Stimulated activated naive B cell treated with anti-CD40 and anti-IgM and Interleukin-4, amounts not matched to agents 10 μg/mL and 1 μg/mL and 100 μg/mL, for 72 hours (primary cell): ENCODE measurements at regions not wholly inside any gene's neighbourhood (a gene's known extent, or its start where the extent isn't known, plus 50 kb on each side); places are given as distances from the start of the nearest gene placed in this dataset.

ENCODE experiments used
- ATAC-seq, 2 donors: fragments of 150-1000 bp; cut with Tn5 transposase; replicated peaks; 2 replicates each; pipeline ENCODE4 v1.10.0; 2021; ENCODE audit warnings: moderate library complexity in 1 of 2
- DNase-seq: peaks from one replicate; pipeline ENCODE4 v3.0.0; 2021
- H3K27ac Mint-ChIP-seq: one replicate; pipeline ENCODE4 v1.8.0; 2022; ENCODE audit warnings: mild to moderate bottlenecking, mixed read lengths
- H3K27me3 Mint-ChIP-seq, 2 donors: one replicate each; pipeline ENCODE4 v1.8.0; 2022; ENCODE audit warnings: mixed read lengths in 2 of 2
- H3K36me3 Mint-ChIP-seq, 2 donors: one replicate each; pipeline ENCODE4 v1.8.0; 2022; ENCODE audit warnings: mixed read lengths in 2 of 2, mild to moderate bottlenecking in 1 of 2
- H3K4me1 Mint-ChIP-seq, 2 donors: one replicate each; pipeline ENCODE4 v1.8.0; 2022; ENCODE audit warnings: mixed read lengths in 2 of 2, mild to moderate bottlenecking in 1 of 2
- H3K4me3 Mint-ChIP-seq, 2 donors: one replicate each; pipeline ENCODE4 v1.8.0; 2022; ENCODE audit warnings: mild to moderate bottlenecking in 2 of 2, mixed read lengths in 2 of 2, moderate library complexity in 1 of 2
- H3K9me3 Mint-ChIP-seq, 2 donors: one replicate each; pipeline ENCODE4 v1.8.0; 2022; ENCODE audit warnings: mixed read lengths in 2 of 2, mild to moderate bottlenecking in 1 of 2

DNA sequence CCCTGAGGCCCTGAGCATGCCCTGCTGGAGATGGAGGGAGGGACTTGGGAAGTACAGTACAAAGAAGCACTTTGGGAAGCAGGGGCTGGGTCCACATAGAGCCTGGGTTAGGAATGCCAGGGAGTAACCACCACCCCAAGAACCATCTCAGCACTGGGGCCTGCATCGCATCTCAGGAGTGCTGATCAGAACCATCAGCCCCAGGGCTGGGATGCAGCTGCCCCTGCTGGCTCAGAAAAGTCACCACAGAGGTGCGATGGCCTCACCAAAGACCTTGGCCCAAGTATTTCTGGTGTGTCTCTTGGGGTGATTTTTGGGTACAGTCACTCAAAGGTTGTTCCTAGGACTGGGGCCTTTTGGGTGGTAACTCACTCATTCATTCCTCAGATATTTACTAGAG lies 236.8 kb upstream of the MVB12B start:
- Mint-ChIP-seq H3K27ac (no peak overlapping the region), H3K4me1 (no peaks in the 10 kb centered on the region), H3K36me3 (no peaks in the 10 kb centered on the region), H3K9me3 (no peaks in the 10 kb centered on the region), H3K27me3 (peaks cover 20 to 26% of the 10 kb centered on the region in 2 donors), H3K4me3 (no peak overlapping the region)
- ATAC-seq (no peak), DNase-seq (no peak)

DNA sequence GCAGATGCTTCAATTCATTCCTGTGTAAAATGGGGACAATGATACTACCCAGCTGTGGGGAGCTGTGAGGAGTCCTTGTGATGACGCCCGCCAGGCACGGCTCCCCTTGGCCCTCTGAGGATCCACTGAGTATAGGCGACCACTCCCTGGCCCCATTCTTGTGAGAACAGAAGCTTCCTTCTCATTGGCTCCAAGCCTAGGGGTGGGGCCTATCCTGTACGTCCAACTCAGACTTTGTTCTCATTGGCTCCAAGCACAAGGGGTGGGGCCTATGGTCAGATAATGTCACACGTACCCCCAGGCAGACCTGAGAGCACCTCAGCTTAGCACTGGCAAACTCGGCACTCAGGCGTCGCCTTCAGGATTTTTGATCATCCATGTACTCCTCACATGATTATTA lies 232.9 kb upstream of the MVB12B start:
- no peak overlapping the region for H3K27ac Mint-ChIP-seq
- H3K9me3 Mint-ChIP-seq = no peaks in the 10 kb centered on the region
- H3K4me1 Mint-ChIP-seq = no peaks in the 10 kb centered on the region
- no peak for ATAC-seq
- DNase-seq = no peak
- H3K36me3 Mint-ChIP-seq = no peaks in the 10 kb centered on the region
- H3K27me3 Mint-ChIP-seq = peaks cover 17 to 24% of the 10 kb centered on the region in 2 donors
- H3K4me3 Mint-ChIP-seq = no peak overlapping the region

DNA sequence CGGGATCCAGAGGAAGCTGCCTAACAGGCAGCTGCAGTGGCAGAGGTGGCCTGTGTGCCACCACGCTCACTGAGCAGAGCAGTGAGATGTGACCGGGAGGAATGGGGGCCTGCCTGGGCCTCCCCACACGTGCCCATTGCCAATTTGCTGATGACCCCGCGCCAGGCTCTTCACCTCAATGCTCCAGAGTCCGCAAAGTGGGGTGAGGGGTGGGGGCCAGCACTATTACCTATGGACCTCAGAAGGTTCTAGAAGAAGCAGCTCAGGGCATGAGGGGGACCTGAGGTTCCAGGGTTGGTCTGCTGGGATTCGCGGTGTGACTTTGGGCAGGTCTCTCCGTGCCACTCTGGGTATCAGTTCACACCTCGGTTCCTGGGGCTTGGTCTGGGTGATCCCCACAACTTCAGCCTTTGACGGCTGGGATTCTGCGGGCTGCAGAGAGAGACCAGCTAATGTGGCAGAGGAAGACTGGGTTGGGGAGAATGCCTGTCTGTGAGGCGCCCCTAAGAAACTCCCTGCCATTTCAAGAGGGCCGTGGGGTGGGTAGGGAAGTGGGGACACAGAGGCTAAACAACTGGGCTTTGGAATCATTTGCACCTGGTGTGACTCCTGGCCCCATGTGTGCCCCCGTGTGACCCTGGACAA lies 231.0 kb upstream of the MVB12B start:
- no peaks in the 10 kb centered on the region for H3K4me1 Mint-ChIP-seq
- no peaks in the 10 kb centered on the region for H3K36me3 Mint-ChIP-seq
- DNase-seq (no peak), ATAC-seq (no peak)
- H3K9me3 Mint-ChIP-seq = no peaks in the 10 kb centered on the region
- peaks cover 16 to 21% of the 10 kb centered on the region in 2 donors for H3K27me3 Mint-ChIP-seq
- no peak overlapping the region for H3K4me3 Mint-ChIP-seq
- no peak overlapping the region for H3K27ac Mint-ChIP-seq

DNA sequence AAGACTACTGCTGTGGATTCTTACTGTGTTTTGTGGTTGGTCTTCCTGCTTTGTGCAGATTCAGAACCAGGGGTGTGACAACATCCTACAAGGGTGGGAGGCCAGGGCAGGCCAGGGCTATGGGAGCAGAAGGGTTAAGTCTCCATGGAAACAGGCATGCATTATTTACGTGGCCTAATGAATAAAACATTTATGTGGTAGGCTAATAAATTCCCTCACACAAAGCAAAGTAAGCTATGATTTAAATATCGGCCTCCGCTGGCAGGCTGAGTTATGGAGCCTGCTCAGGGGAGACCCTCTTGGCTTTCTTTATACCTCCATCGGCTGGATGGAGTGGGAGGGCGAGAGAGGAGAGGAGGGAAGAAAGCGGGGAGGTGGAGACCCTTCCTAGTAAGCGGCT lies 230.3 kb upstream of the MVB12B start:
- DNase-seq (no peak), ATAC-seq (no peak)
- no peaks in the 10 kb centered on the region for H3K4me1 Mint-ChIP-seq
- H3K36me3 Mint-ChIP-seq = no peaks in the 10 kb centered on the region
- H3K27ac Mint-ChIP-seq = no peak overlapping the region
- no peak overlapping the region for H3K4me3 Mint-ChIP-seq
- H3K9me3 Mint-ChIP-seq = no peaks in the 10 kb centered on the region
- peaks cover 15 to 18% of the 10 kb centered on the region in 2 donors for H3K27me3 Mint-ChIP-seq

DNA sequence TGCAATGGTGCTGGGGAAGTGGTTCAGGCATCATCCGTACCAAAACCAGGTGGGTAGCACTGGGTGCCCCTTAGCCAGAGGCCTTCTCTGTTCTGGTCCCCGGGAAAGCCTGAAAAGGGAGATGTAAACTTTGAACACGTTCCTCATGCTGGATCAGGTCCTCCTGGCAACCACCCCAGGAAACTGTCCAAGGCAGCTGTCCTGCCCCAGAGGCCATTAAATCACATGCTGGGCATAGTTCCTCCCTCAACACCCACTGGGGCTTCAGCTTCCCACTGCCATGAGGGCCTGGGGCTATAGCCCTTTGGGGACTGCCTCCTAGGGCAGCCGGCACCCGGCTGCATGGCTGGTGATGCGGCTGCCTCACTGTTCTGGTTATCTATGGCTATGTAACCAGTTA lies 228.9 kb upstream of the MVB12B start:
- Mint-ChIP-seq H3K9me3 (no peaks in the 10 kb centered on the region), H3K27me3 (peaks cover 8 to 17% of the 10 kb centered on the region in 2 donors), H3K4me1 (no peaks in the 10 kb centered on the region), H3K27ac (no peak overlapping the region), H3K36me3 (no peaks in the 10 kb centered on the region), H3K4me3 (no peak overlapping the region)
- ATAC-seq (no peak), DNase-seq (no peak)

DNA sequence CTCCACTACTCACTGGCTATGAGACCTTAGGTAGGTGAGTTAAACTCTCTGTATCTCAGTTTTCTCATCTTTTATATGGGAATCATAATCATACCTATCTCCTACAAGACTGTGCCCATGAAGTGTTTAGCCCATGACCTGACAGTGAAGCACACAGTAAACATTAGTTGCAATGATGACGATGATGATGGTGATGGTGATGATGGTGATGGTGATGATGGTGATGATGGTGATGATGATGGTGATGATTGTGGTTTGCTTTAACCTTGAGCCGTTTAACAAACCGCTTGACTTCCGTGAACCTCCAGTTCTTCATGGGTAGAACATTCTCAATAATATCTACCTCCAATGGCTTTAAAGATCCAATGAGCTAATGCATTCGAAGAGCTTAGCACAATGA lies 220.2 kb upstream of the MVB12B start:
- H3K36me3 Mint-ChIP-seq = no peaks in the 10 kb centered on the region
- no peaks in the 10 kb centered on the region for H3K9me3 Mint-ChIP-seq
- DNase-seq (no peak), ATAC-seq (no peak)
- H3K4me1 Mint-ChIP-seq = no peaks in the 10 kb centered on the region
- H3K27ac Mint-ChIP-seq = no peak overlapping the region
- H3K27me3 Mint-ChIP-seq = peaks cover 30 to 65% of the 10 kb centered on the region in 2 donors
- no peak overlapping the region for H3K4me3 Mint-ChIP-seq

DNA sequence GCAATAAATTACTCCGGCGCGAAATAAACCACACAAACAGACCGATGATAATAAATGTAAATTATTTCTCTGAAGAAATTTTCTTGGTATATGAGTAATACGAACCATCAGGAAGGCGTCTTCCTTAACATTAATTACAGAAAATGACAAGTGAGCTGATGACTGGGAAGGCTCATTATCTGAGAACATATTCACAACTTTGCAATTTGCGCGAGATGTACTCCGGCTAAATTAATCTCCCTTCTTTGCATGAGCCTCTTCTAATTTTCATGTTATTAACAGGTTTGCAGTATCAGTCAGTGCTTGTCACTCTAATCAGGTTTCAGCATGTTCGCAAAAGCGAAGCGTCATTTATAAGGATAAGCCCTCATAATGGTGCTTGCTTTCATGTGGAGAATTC lies 218.9 kb upstream of the MVB12B start:
- no peaks in the 10 kb centered on the region for H3K9me3 Mint-ChIP-seq
- no peak for ATAC-seq
- peaks cover 0 to 4% of the 10 kb centered on the region in 2 donors for H3K4me1 Mint-ChIP-seq
- H3K27me3 Mint-ChIP-seq = peaks cover 32 to 63% of the 10 kb centered on the region in 2 donors
- no peak overlapping the region for H3K27ac Mint-ChIP-seq
- H3K4me3 Mint-ChIP-seq = no peak overlapping the region
- DNase-seq = no peak
- H3K36me3 Mint-ChIP-seq = no peaks in the 10 kb centered on the region

DNA sequence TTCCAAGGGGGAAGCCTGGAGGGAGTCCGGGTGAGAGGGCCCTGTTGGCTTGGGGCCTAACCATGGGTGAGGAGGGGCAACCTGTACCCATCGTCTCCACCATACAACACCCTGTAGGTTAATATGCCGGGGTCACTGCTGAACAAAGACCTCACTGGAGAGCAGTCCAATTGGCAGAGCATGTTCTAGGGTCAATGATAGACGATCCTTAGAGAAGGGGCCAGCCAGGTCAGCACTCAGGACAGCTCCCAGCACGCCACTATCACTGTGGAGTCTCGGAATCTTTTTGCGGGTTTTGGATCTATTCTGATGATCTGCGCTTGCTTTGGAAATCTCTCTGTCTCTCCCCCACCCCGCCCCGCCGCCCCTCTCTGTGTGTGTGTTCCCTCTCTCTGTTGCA lies 218.4 kb upstream of the MVB12B start:
- ATAC-seq (no peak), DNase-seq (no peak)
- no peaks in the 10 kb centered on the region for H3K9me3 Mint-ChIP-seq
- no peak overlapping the region for H3K27ac Mint-ChIP-seq
- H3K36me3 Mint-ChIP-seq = no peaks in the 10 kb centered on the region
- H3K4me1 Mint-ChIP-seq = peaks cover 0 to 6% of the 10 kb centered on the region in 2 donors
- H3K4me3 Mint-ChIP-seq = no peak overlapping the region
- H3K27me3 Mint-ChIP-seq = peaks cover 32 to 63% of the 10 kb centered on the region in 2 donors

DNA sequence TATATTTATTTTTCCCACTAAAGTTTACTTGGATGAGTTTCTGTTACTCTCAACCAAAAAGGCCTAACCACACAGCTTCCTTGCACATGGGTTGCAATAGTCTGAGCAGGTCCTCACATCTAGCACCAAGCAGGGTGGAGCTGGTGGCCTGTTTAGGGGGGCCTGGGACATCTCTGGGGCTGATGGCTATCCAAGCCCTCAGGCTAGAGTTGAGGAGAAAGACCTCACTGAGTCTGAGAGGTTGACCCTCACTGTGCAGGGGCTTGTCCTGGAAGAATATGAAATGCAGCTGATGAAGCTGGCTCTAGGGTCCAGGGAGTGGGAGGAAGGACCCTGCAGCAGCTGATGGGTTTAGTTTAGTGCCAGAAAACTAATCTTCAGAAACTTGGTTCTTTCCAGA lies 217.1 kb upstream of the MVB12B start:
- ATAC-seq (no peak), DNase-seq (no peak)
- Mint-ChIP-seq H3K9me3 (no peaks in the 10 kb centered on the region), H3K4me1 (peaks cover 0 to 6% of the 10 kb centered on the region in 2 donors), H3K4me3 (no peak overlapping the region), H3K36me3 (no peaks in the 10 kb centered on the region), H3K27ac (no peak overlapping the region), H3K27me3 (peaks cover 33 to 66% of the 10 kb centered on the region in 2 donors)

DNA sequence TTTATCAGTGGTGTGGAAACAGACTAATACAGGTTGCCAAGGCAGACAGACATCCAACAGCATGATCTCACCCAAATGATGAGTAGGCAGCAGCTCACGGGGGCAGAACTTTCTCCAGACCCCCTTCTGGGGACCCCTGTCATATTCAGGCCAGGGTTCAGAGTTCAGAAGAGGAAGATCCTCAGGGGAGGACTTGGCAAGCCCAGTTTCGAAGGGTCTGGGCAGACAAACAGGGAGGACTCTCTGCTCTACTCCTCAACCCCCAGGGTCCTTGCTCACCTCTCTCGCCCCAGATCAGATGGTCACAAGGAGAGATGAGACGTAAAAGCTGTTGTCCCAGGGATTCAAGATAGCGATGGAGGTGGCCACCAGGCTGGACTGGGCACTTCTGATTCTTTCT lies 215.1 kb upstream of the MVB12B start:
- H3K27me3 Mint-ChIP-seq = peaks cover 42 to 66% of the 10 kb centered on the region in 2 donors
- H3K27ac Mint-ChIP-seq = no peak overlapping the region
- no peak for ATAC-seq

DNA sequence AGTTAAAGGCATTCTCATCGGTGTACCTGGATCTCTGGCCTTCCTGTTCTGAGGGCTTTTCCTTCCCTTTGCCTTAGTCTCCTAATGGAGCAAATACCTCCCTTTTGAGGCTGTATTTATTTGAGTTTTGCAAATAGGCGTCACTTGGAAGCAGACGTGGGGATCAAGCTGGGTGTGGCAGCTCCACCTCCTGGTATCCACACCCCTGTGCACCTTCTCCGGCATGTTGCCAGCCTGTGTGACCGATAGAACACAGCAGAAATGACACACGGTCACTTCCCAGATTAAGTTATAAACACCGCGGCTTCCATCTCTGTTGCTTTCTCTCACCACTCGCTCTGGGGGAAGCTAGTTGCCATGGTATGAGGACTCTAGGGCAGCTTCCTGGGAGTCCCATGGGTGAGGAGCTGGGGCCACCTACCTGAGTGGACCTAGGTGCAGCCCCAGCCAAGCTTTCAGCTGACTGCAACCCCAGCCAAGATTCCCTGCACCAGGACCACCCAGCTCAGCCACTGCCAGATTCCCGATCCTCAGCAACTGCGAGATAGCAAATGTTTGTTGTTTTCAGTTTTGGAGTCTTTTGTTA lies 214.4 kb upstream of the MVB12B start:
- Mint-ChIP-seq H3K4me1 (peaks cover 0 to 6% of the 10 kb centered on the region in 2 donors), H3K9me3 (no peaks in the 10 kb centered on the region), H3K27me3 (peaks cover 44 to 66% of the 10 kb centered on the region in 2 donors), H3K36me3 (no peaks in the 10 kb centered on the region), H3K27ac (no peak overlapping the region), H3K4me3 (no peak overlapping the region)
- ATAC-seq (no peak), DNase-seq (no peak)

More for the DNA sequence above, 215.1 kb upstream of the MVB12B start:
- Mint-ChIP-seq H3K4me1 (peaks cover 0 to 6% of the 10 kb centered on the region in 2 donors), H3K9me3 (no peaks in the 10 kb centered on the region), H3K4me3 (no peak overlapping the region), H3K36me3 (no peaks in the 10 kb centered on the region)
- DNase-seq = no peak

DNA sequence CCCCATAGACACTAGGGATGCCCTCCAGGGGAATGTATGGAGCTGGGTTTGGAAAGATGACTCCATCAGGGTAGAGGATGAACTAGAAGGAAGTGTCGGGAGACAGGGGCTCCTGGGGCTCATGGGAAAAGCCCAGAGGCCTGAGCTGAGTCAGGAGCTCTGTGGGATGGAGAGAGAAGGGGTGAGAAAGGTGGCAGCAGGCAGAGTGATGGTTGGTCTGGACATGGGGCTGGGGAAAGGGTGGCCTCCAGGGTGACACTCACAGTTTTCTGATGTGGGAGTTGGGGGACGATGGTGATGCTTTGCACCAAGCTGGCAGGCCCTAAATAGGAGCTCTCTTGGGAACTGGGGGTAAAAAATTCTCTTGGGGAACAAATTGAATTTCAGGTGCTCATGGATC lies 213.5 kb upstream of the MVB12B start:
- H3K4me3 Mint-ChIP-seq = no peak overlapping the region
- no peaks in the 10 kb centered on the region for H3K36me3 Mint-ChIP-seq
- no peak overlapping the region for H3K27ac Mint-ChIP-seq
- DNase-seq = no peak
- no peak for ATAC-seq
- H3K27me3 Mint-ChIP-seq = peaks cover 47 to 66% of the 10 kb centered on the region in 2 donors
- peaks cover 0 to 1% of the 10 kb centered on the region in 2 donors for H3K9me3 Mint-ChIP-seq
- H3K4me1 Mint-ChIP-seq = peaks cover 0 to 6% of the 10 kb centered on the region in 2 donors

DNA sequence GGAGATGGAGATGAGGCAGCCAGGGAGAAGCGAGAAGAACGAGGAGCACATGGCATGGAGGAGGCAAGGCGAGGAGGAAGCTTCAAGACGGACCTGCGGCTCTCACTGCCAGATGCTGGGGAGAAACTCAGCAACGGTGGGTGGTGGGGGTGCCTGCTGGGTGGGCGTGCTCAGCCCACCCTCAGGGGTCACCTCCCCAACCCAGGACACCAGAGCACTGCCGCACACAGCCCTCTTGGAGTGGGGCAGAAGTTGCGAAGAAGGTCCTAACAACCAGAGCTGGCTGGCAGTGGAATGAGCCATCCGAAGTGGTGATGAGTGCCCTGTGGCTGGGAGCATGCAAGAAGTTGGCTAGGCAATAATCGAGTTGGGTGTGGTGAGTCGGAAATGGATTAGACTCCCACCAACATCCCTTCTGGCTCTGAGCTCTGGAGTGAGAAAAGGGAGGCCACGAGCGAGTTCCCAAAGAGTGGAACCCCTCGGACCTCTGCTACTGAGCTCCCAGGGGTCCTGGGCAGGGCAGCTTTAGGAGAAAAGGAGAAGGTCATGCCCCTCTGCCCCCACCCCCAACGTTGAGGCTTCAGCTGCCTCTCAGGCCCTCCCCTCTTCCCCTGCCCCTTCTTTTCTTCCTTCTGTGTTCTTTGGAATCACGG lies 212.7 kb upstream of the MVB12B start:
- Mint-ChIP-seq H3K27me3 (peaks cover 43 to 59% of the 10 kb centered on the region in 2 donors), H3K36me3 (no peaks in the 10 kb centered on the region), H3K27ac (no peak overlapping the region), H3K4me3 (no peak overlapping the region), H3K4me1 (peaks cover 0 to 6% of the 10 kb centered on the region in 2 donors), H3K9me3 (peaks cover 0 to 1% of the 10 kb centered on the region in 2 donors)
- ATAC-seq (no peak), DNase-seq (no peak)

DNA sequence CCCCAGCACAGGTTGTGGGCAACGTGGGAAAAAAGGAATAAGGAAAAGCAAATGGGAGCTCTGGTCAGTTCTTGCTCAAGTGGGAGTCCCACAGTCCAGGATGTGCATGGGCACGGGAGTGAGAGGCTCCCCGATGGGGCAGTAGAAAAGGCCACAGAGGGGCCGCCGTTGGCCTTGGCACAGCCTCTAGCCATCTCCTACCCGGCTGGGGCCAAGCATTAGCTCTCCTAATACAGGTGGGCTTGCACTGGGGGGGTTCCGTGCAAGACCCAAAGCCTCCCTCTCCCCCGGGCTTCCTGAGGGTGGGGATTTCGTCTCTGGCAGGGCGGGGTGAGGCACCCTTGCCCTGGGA lies 212.2 kb upstream of the MVB12B start:
- H3K27me3 Mint-ChIP-seq = peaks cover 45 to 56% of the 10 kb centered on the region in 2 donors

DNA sequence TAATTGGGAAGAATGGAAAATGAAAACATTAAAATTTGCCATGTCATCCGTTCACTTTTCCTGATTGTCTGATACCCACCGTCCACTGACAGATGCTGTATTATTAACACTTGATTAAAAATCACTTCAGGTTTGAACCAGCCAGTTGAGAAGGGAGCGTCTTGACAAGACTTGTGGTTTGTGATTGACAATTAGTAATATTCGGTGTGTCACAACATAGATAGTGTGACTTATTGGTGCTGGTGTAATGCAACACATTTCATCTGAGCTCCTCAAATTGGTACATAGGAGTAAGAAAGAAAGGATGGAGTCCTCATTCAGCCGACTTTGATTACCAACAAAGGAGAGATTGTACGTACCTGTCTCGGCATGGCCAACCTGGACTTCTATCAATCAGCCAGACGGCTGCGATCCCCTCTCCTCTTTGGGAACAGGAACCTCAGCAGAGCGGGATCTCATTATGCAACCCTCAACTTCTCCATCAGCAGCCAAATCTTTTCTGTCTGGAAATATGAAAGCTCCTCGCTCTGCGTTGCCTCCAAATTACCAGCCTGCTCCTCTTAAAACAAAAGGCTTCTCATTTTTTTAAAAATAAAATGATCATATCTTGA lies 211.7 kb upstream of the MVB12B start:
- Mint-ChIP-seq H3K36me3 (no peaks in the 10 kb centered on the region), H3K4me3 (no peak overlapping the region), H3K27me3 (peaks cover 46 to 61% of the 10 kb centered on the region in 2 donors), H3K27ac (no peak overlapping the region), H3K9me3 (peaks cover 0 to 1% of the 10 kb centered on the region in 2 donors), H3K4me1 (peaks cover 0 to 6% of the 10 kb centered on the region in 2 donors)
- DNase-seq = no peak
- no peak for ATAC-seq

More for the DNA sequence above, 212.2 kb upstream of the MVB12B start:
- no peak for ATAC-seq
- Mint-ChIP-seq H3K4me3 (no peak overlapping the region), H3K9me3 (peaks cover 0 to 1% of the 10 kb centered on the region in 2 donors), H3K27ac (no peak overlapping the region), H3K4me1 (peaks cover 0 to 6% of the 10 kb centered on the region in 2 donors), H3K36me3 (no peaks in the 10 kb centered on the region)
- DNase-seq = no peak
